Vagina (tissue), 2 donors: ENCODE measurements at regions not wholly inside any gene's neighbourhood (a gene's known extent, or its start where the extent isn't known, plus 50 kb on each side); places are given as distances from the start of the nearest gene placed in this dataset.

Experiments
- DNase-seq, 2 donors: peaks; one replicate each; pipeline ENCODE4 v3.0.0-alpha.2; 2017; ENCODE audit errors: extremely low spot score in 2 of 2
- H3K27ac ChIP-seq: fragments of 200-600 bp; sonication (generic); one replicate; pipeline ENCODE4 v1.5.1; 2019
- H3K27me3 ChIP-seq: fragments of 200-600 bp; sonication (generic); one replicate; pipeline ENCODE4 v1.5.1; 2019
- H3K36me3 ChIP-seq, 2 donors: fragments of 200-600 bp; sonication (generic); one replicate each; pipeline ENCODE4 v1.5.1; 2017 to 2019
- H3K4me1 ChIP-seq: fragments of 200-600 bp; sonication (generic); one replicate; pipeline ENCODE4 v1.5.1; 2019
- H3K4me3 ChIP-seq, 2 donors: fragments of 200-600 bp; sonication (generic); 1 replicate in 1 of 2; 2 replicates in 1 of 2; pipeline ENCODE4 v1.5.1; 2016 to 2019
- H3K9me3 ChIP-seq: fragments of 200-600 bp; sonication (generic); one replicate; pipeline ENCODE4 v1.5.1; 2019
- POLR2A ChIP-seq, 2 donors: fragments of 450-650 bp; IDR thresholded peaks; one replicate each; pipeline ENCODE4 v1.6.1; 2017; ENCODE audit warnings: antibody characterized with exemption in 2 of 2, mild to moderate bottlenecking in 2 of 2, moderate library complexity in 2 of 2
- POLR2AphosphoS5 ChIP-seq, 2 donors: sonication (generic); formaldehyde crosslinking; IDR thresholded peaks; one replicate each; pipeline ENCODE4 v1.9.0; 2017; ENCODE audit warnings: antibody characterized with exemption in 2 of 2, mild to moderate bottlenecking in 2 of 2, low read depth in 1 of 2; ENCODE audit not compliant: insufficient read depth in 1 of 2
- intact Hi-C: fragments of 100-400 bp; cut with DNase I; formaldehyde crosslinking; loops from one replicate; pipeline ENCODE4 v1.15.1; 2023
- TF ChIP-seq, protein P1 (sequence below), 3 experiments: fragments of 450-650 bp in 2 of 3; fragments of 200-600 bp in 1 of 3; sonication (generic) in 1 of 3; IDR thresholded peaks; one replicate each; pipeline ENCODE4 v1.5.1; 2017 to 2019; ENCODE audit warnings: antibody characterized with exemption in 3 of 3, mild to moderate bottlenecking in 2 of 3, moderate library complexity in 2 of 3

DNA sequence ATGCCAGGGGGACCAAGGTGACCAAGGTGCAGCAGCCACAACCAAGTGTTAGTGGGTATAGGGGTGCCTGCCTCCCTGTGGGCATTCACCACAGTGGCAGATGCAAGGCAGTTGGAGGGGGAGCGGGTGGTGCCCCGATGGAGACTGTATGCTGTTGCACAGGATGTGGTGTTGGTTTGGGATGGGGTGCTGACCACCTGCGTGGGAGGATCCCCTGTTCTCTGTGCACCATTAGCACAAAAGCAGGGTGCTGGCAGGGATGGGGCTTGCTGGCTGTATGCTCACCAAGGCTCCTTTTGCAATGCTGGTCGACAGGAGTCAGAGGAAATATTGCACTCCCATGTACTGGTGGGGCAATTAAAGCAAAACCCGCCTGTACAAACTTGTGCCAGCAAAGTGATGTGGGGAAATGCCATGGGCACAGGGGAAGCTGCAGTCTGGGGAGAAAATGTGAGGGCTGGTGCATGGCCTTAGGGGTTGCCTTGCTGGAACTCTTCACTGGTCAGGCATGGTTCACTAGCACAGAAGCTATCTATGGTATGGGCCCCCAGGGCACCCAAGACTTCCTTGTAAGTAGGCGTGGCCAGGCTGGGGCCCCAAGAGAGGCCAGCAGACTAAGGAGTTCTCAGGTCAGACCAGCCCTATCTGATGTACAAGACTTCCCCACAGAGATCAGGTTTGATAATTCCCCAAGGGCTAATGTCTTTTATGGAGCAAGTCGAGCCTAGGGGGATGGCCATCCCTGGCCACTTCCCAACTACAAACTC is 51.9 kb upstream of the GNAT3 start:
- intact Hi-C loops = no loop called here
- H3K4me1 ChIP-seq = no peaks in the 10 kb centered on the region
- H3K36me3 ChIP-seq = no peaks in the 10 kb centered on the region
- H3K27ac ChIP-seq = no peak overlapping the region
- H3K9me3 ChIP-seq = no peaks in the 10 kb centered on the region
- no peaks in the 10 kb centered on the region for H3K27me3 ChIP-seq
- no peak for DNase-seq
- TF ChIP-seq POLR2A (IDR thresholded peaks at IDR 0.05) (no peak), POLR2AphosphoS5 (IDR thresholded peaks at IDR 0.05; ENCODE audit: insufficient read depth in 1 of 2, low read depth in 1 of 2) (no peak)
- TF ChIP-seq, protein P1, sequence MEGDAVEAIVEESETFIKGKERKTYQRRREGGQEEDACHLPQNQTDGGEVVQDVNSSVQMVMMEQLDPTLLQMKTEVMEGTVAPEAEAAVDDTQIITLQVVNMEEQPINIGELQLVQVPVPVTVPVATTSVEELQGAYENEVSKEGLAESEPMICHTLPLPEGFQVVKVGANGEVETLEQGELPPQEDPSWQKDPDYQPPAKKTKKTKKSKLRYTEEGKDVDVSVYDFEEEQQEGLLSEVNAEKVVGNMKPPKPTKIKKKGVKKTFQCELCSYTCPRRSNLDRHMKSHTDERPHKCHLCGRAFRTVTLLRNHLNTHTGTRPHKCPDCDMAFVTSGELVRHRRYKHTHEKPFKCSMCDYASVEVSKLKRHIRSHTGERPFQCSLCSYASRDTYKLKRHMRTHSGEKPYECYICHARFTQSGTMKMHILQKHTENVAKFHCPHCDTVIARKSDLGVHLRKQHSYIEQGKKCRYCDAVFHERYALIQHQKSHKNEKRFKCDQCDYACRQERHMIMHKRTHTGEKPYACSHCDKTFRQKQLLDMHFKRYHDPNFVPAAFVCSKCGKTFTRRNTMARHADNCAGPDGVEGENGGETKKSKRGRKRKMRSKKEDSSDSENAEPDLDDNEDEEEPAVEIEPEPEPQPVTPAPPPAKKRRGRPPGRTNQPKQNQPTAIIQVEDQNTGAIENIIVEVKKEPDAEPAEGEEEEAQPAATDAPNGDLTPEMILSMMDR (IDR thresholded peaks at IDR 0.05) = no peak
- no peak overlapping the region for H3K4me3 ChIP-seq

DNA sequence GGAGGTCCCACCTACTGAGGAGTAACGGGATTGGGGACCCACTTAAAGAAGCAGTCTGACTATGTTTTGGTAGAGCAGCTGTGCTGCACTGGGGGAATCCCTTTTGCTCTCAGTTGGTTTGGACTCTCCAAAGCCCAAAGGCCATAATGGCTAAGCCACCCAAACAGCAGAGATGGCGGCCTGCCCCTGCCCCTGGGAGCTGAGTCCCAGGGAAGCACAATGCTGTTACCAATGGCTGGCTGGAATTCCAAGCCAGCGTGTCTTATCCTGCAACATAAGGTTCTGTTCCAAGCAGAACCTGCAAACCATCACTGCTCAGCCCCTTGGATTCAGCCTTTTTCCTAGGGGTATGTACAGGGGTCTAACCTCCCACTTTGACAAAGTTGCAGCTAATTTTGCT is 53.7 kb upstream of the GNAT3 start:
- Histone ChIP-seq H3K4me1 (no peaks in the 10 kb centered on the region), H3K36me3 (no peaks in the 10 kb centered on the region), H3K27me3 (no peaks in the 10 kb centered on the region), H3K27ac (no peak overlapping the region), H3K9me3 (no peaks in the 10 kb centered on the region), H3K4me3 (no peak overlapping the region)
- intact Hi-C loops = no loop called here
- DNase-seq = no peak
- TF ChIP-seq, protein P1 (IDR thresholded peaks at IDR 0.05) = no peak
- TF ChIP-seq POLR2A (IDR thresholded peaks at IDR 0.05) (no peak), POLR2AphosphoS5 (IDR thresholded peaks at IDR 0.05; ENCODE audit: insufficient read depth in 1 of 2, low read depth in 1 of 2) (no peak)

DNA sequence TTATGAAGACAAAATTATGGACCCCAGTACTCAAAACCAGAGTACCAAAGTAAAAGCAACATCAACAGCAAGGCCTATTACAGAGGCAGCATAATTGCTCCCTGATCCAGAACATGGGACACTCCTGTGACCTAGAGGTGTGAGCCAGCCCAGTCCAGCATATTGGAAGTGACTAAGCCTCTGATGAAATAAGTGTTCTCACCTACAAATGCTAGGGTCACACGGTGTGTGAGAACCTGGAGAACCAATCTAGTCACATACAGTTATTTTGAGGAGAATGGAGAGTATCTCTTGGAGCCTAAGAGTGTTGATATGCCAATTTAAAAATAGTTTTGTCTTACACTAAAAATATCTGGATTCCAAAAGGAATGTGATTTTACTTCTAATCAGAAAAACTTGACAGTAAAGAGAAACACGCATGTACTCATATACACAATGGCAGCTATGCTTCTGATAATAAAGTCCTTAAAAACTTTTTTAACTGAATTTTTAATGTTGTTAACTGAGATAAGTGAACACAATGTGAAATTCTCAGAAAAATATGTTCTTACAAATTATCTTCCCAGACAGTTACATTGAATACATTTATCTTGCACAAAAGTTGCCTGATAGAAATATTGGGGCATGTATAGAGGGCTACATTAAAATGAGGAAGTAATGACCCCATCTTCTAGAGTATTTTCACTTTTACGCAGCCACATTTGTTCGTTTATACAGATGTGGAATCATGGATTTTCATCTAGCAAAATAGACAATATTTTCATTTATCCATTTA is 56.8 kb upstream of the CD36 start:
- TF ChIP-seq POLR2A (IDR thresholded peaks at IDR 0.05) = no peak
- no peak for TF ChIP-seq POLR2AphosphoS5 (IDR thresholded peaks at IDR 0.05; ENCODE audit: insufficient read depth in 1 of 2, low read depth in 1 of 2)
- TF ChIP-seq, protein P1 (IDR thresholded peaks at IDR 0.05) = no peak
- Histone ChIP-seq H3K9me3 (no peaks in the 10 kb centered on the region), H3K27me3 (no peaks in the 10 kb centered on the region), H3K4me3 (no peak overlapping the region), H3K36me3 (no peaks in the 10 kb centered on the region), H3K4me1 (no peaks in the 10 kb centered on the region), H3K27ac (no peak overlapping the region)
- DNase-seq = no peak
- intact Hi-C loops = no loop called here

DNA sequence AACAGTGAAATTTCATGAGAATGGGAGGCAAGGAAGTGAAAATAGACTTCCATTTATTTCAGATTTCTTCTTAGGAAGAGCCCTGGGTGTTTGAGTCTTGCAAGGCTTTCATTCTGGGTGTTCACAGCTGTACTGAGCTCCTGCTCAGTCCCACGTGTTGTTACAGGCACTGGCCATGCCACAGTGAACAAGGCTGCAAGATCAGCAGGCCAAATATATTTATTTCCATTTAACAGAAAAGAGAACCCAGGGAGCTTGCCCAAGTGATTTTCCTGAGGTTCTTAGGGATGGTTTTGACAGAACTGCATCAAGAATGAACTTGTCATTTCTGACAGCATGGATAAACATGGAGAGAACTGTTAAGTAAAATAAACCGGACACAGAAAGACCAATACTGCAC is 54.5 kb upstream of the CD36 start:
- Histone ChIP-seq H3K9me3 (no peaks in the 10 kb centered on the region), H3K27ac (no peak overlapping the region), H3K27me3 (no peaks in the 10 kb centered on the region), H3K4me1 (no peaks in the 10 kb centered on the region), H3K36me3 (no peaks in the 10 kb centered on the region), H3K4me3 (no peak overlapping the region)
- intact Hi-C loops = no loop called here
- DNase-seq = no peak
- TF ChIP-seq POLR2A (IDR thresholded peaks at IDR 0.05) (no peak), POLR2AphosphoS5 (IDR thresholded peaks at IDR 0.05; ENCODE audit: insufficient read depth in 1 of 2, low read depth in 1 of 2) (no peak)
- TF ChIP-seq, protein P1 (IDR thresholded peaks at IDR 0.05) = no peak

DNA sequence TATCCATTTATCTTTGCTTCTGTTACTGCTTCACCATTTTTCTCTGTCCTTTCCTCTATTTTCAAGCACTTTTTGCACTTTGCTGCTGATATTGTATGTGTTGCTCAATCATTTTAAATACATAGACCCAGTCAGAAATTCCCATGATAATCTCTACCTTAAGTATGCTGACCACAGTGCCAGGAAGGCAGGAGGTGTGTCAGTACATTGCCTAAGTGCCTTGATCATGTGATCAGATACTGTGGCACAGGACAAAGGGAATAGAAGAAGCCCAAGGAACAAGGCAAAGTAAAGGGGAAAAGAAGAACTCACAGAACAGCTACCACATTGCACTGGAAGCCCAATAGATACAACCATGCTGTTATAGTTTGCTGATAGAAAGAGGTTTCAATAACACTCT is 53.7 kb upstream of the CD36 start:
- no peak for DNase-seq
- TF ChIP-seq, protein P1 (IDR thresholded peaks at IDR 0.05) = no peak
- TF ChIP-seq POLR2AphosphoS5 (IDR thresholded peaks at IDR 0.05; ENCODE audit: insufficient read depth in 1 of 2, low read depth in 1 of 2) = peak in 1 of 2 donors; percentile 36
- no peaks in the 10 kb centered on the region for H3K27me3 ChIP-seq
- H3K4me1 ChIP-seq = no peaks in the 10 kb centered on the region
- H3K36me3 ChIP-seq = no peaks in the 10 kb centered on the region
- no peaks in the 10 kb centered on the region for H3K9me3 ChIP-seq
- no peak overlapping the region for H3K4me3 ChIP-seq
- H3K27ac ChIP-seq = no peak overlapping the region
- intact Hi-C loops = no loop called here
